AG10803 (cell line): ENCODE measurements at regions not wholly inside any gene's neighbourhood (a gene's known extent, or its start where the extent isn't known, plus 50 kb on each side); places are given as distances from the start of the nearest gene placed in this dataset.

Experiments
- DNase-seq: peaks from one replicate; pipeline ENCODE4 v3.0.0; 2010; ENCODE audit warnings: low read depth
- H3K4me3 ChIP-seq: 2 replicates; pipeline ENCODE4 v1.5.1; 2011; ENCODE audit warnings: mild to moderate bottlenecking, low read length, control low read depth
- CTCF ChIP-seq: conservative IDR thresholded peaks from 2 replicates; pipeline ENCODE4 v1.5.1; 2011; ENCODE audit warnings: mild to moderate bottlenecking, low read length, control low read depth, inconsistent platforms

- DNase-seq = no peak
- H3K4me3 ChIP-seq = no peak overlapping the region
- no peak for TF ChIP-seq CTCF
These were observed 98.8 kb downstream of the PCDH10 start for GRCh38 chr4:133247861-133248260.

- TF ChIP-seq CTCF = no peak
- no peak overlapping the region for H3K4me3 ChIP-seq
- no peak for DNase-seq
These were observed 96.1 kb downstream of the PCDH10 start for GRCh38 chr4:133245226-133245625.
